ENCODE measurements at regions not wholly inside any gene's neighbourhood (a gene's known extent, or its start where the extent isn't known, plus 50 kb on each side); places are given as distances from the start of the nearest gene placed in this dataset.

DNA sequence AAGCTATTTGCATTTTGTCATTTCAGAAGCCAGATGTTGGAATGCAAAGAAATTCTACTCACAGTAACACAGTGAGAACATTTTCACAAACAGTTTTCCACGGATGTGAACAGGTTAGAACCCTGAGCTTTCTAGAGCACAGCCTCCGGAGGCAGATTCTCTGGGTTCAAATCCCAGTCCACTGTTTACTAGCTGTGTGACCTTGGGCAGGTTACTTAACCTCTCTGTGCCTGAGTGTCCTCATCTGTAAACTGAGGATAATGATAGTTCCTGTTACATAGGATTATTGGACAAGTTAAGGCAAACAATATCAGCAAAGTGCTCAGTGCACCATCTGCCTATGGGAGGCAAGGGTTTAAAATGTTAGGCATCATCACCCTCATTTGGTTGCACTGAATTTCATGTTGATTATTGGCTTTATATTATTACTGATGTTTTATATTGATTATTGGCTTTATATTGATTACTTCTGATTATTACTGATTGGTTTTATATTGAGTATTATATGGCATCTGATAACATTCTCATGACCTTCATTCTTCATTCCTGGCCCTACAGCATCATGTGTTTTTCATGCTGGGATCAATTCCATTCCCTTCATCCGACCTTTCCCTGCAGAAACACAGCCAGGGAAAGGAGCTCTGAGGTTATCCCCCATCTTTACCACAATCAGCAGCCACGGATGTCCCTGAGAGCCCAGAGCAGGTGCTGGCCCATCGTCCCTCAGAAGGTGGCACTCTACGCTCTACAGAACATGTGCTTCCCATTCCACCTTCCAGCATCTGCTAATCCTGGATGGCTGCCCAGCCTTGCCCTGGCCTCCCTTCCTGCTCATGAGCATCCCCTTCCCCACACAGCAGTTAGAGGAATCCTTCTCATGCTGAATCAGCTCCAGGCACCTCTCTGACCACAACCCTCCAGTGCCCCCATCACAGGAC is 283.1 kb downstream of the PREX1 start:
- no peak overlapping the region for H3K4me3 ChIP-seq
- H3F3A ChIP-seq (ENCODE audit: insufficient read depth, low read depth) = peaks cover 10% of the 10 kb centered on the region
- H3K9me3 ChIP-seq (ENCODE audit: insufficient read depth, low read depth) = peaks cover 8% of the 10 kb centered on the region
- no peaks in the 10 kb centered on the region for H3K27me3 ChIP-seq (ENCODE audit: insufficient read depth, low read depth)
- no TSS peak for BruUV-seq (replicated peaks)
- H4K20me1 ChIP-seq (ENCODE audit: insufficient read depth) = no peaks in the 10 kb centered on the region
- no peaks in the 10 kb centered on the region for H3K9me2 ChIP-seq (ENCODE audit: insufficient read depth)
- peaks cover 21% of the 10 kb centered on the region for H3K4me1 ChIP-seq (replicated peaks; ENCODE audit: insufficient read depth)
- no peak overlapping the region for H2AFZ ChIP-seq
- no peak overlapping the region for H3K4me2 ChIP-seq
- ChIA-PET POLR2A (ENCODE audit: unreplicated experiment) (no interaction called here), CTCF (no interaction called here)
- peak in 1 of 2 experiments; percentile 15 for DNase-seq
- no peaks in the 10 kb centered on the region for H3K36me3 ChIP-seq (ENCODE audit: low read depth)
- H3K79me2 ChIP-seq (ENCODE audit: low read depth) = no peaks in the 10 kb centered on the region
- intact Hi-C loops (cut with micrococcal nuclease; ENCODE audit: unreplicated experiment) = loop anchor here (1.0 kb wide), 1 partner anchor 76 kb away; no protein-coding TSS in a partner anchor
- H3K27ac ChIP-seq = no peak overlapping the region
- no peak for TF ChIP-seq EZH2 (IDR thresholded peaks at IDR 0.05; ENCODE audit: low read depth)
- TF ChIP-seq, protein P1, sequence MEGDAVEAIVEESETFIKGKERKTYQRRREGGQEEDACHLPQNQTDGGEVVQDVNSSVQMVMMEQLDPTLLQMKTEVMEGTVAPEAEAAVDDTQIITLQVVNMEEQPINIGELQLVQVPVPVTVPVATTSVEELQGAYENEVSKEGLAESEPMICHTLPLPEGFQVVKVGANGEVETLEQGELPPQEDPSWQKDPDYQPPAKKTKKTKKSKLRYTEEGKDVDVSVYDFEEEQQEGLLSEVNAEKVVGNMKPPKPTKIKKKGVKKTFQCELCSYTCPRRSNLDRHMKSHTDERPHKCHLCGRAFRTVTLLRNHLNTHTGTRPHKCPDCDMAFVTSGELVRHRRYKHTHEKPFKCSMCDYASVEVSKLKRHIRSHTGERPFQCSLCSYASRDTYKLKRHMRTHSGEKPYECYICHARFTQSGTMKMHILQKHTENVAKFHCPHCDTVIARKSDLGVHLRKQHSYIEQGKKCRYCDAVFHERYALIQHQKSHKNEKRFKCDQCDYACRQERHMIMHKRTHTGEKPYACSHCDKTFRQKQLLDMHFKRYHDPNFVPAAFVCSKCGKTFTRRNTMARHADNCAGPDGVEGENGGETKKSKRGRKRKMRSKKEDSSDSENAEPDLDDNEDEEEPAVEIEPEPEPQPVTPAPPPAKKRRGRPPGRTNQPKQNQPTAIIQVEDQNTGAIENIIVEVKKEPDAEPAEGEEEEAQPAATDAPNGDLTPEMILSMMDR (conservative IDR thresholded peaks at IDR 0.05) = no peak

GRCh38 chr20:48541581-48542071 is 286.2 kb downstream of the PREX1 start:
- Histone ChIP-seq H3K4me1 (replicated peaks; ENCODE audit: insufficient read depth) (peaks cover 47% of the 10 kb centered on the region), H3K9me2 (ENCODE audit: insufficient read depth) (no peaks in the 10 kb centered on the region), H4K20me1 (ENCODE audit: insufficient read depth) (no peaks in the 10 kb centered on the region), H3K27me3 (ENCODE audit: insufficient read depth, low read depth) (no peaks in the 10 kb centered on the region), H3K36me3 (ENCODE audit: low read depth) (no peaks in the 10 kb centered on the region), H2AFZ (no peak overlapping the region), H3K27ac (no peak overlapping the region), H3K4me2 (no peak overlapping the region), H3K9me3 (ENCODE audit: insufficient read depth, low read depth) (peaks cover 8% of the 10 kb centered on the region), H3F3A (ENCODE audit: insufficient read depth, low read depth) (peaks cover 38% of the 10 kb centered on the region), H3K4me3 (no peak overlapping the region), H3K79me2 (ENCODE audit: low read depth) (no peaks in the 10 kb centered on the region)
- CTCF ChIA-PET = no interaction called here
- no peak for DNase-seq
- POLR2A ChIA-PET (ENCODE audit: unreplicated experiment) = no interaction called here
- no TSS peak for BruUV-seq (replicated peaks)
- intact Hi-C loops (cut with micrococcal nuclease; ENCODE audit: unreplicated experiment) = no loop called here
- TF ChIP-seq, protein P1 (conservative IDR thresholded peaks at IDR 0.05) = no peak
- no peak for TF ChIP-seq EZH2 (IDR thresholded peaks at IDR 0.05; ENCODE audit: low read depth)

- DNase-seq = peak; percentile 60 to 92
- Histone ChIP-seq H3K4me1 (replicated peaks; ENCODE audit: insufficient read depth) (peaks cover 47% of the 10 kb centered on the region), H3K79me2 (ENCODE audit: low read depth) (no peaks in the 10 kb centered on the region), H3K9me2 (ENCODE audit: insufficient read depth) (no peaks in the 10 kb centered on the region), H3F3A (ENCODE audit: insufficient read depth, low read depth) (peaks cover 38% of the 10 kb centered on the region), H2AFZ (no peak overlapping the region), H3K9me3 (ENCODE audit: insufficient read depth, low read depth) (peaks cover 8% of the 10 kb centered on the region), H4K20me1 (ENCODE audit: insufficient read depth) (no peaks in the 10 kb centered on the region), H3K4me3 (peak overlapping the region; percentile 7; the same call in 1 of the 2 replicates), H3K27me3 (ENCODE audit: insufficient read depth, low read depth) (no peaks in the 10 kb centered on the region), H3K4me2 (peak overlapping the region; percentile 64), H3K36me3 (ENCODE audit: low read depth) (no peaks in the 10 kb centered on the region), H3K27ac (peak overlapping the region; percentile 84)
- CTCF ChIA-PET = interaction anchor here (0.6 to 3.1 kb wide), 3 partner anchors 81 to 179 kb away, joined by 3 to 31 read pairs (median 5); no protein-coding TSS in a partner anchor
- TF ChIP-seq, protein P1 (conservative IDR thresholded peaks at IDR 0.05) = no peak
- no peak for TF ChIP-seq EZH2 (IDR thresholded peaks at IDR 0.05; ENCODE audit: low read depth)
- no TSS peak for BruUV-seq (replicated peaks)
- POLR2A ChIA-PET (ENCODE audit: unreplicated experiment) = interaction anchor here (0.5 to 1.2 kb wide), 10 partner anchors 9 to 752 kb away, joined by 3 to 7 read pairs (median 4); no protein-coding TSS in a partner anchor
- intact Hi-C loops (cut with micrococcal nuclease; ENCODE audit: unreplicated experiment) = loop anchor here (1.0 to 5.0 kb wide), 4 partner anchors 82 to 567 kb away; no protein-coding TSS in a partner anchor
Measured at GRCh38 chr20:48538856-48539255, 288.9 kb downstream of the PREX1 start.
